Heart right ventricle (tissue), 16 donors: ENCODE measurements at regions not wholly inside any gene's neighbourhood (a gene's known extent, or its start where the extent isn't known, plus 50 kb on each side); places are given as distances from the start of the nearest gene placed in this dataset.

Source experiments
- ATAC-seq, 8 donors: fragments of 200-7000 bp; cut with Tn5 transposase; one replicate each; pipeline ENCODE4 v1.9.1; 2020; ENCODE audit warnings: mild to moderate bottlenecking in 8 of 8, moderate library complexity in 8 of 8, moderate number of reproducible peaks in 1 of 8
- DNase-seq, 2 donors: peaks; one replicate each; pipeline ENCODE4 v3.0.0-alpha.2; 2020
- H3K27ac ChIP-seq, 10 donors: fragments of 200-600 bp; sonication (generic) in 2 of 10; one replicate each; pipeline versions ENCODE4 v1.5.0 to v1.8.0; 2020 to 2022; ENCODE audit warnings: mild to moderate bottlenecking in 3 of 10
- H3K27me3 ChIP-seq, 7 donors: fragments of 200-600 bp; one replicate each; pipeline ENCODE4 v1.8.0; 2021 to 2022; ENCODE audit warnings: mild to moderate bottlenecking in 2 of 7
- H3K36me3 ChIP-seq, 9 donors: fragments of 200-600 bp; sonication (generic) in 1 of 9; one replicate each; pipeline versions ENCODE4 v1.5.0 to v1.8.0; 2020 to 2022; ENCODE audit warnings: mild to moderate bottlenecking in 2 of 9
- H3K4me1 ChIP-seq, 9 donors: fragments of 200-600 bp; sonication (generic) in 1 of 9; one replicate each; pipeline versions ENCODE4 v1.5.0 to v1.8.0; 2020 to 2022; ENCODE audit warnings: mild to moderate bottlenecking in 4 of 9
- H3K4me3 ChIP-seq, 10 donors: fragments of 200-600 bp; sonication (generic) in 2 of 10; one replicate each; pipeline versions ENCODE4 v1.5.0 to v1.8.0; 2020 to 2022; ENCODE audit warnings: mild to moderate bottlenecking in 7 of 10, moderate library complexity in 2 of 10
- H3K9me3 ChIP-seq, 11 donors: fragments of 200-600 bp in 10 of 11; sonication (generic) in 2 of 11; one replicate each; pipeline versions ENCODE4 v1.5.0 to v1.8.0; 2013 to 2022; ENCODE audit warnings: mild to moderate bottlenecking in 2 of 11, control low read depth in 1 of 11, moderate library complexity in 1 of 11
- CTCF ChIP-seq, 9 donors: fragments of 200-600 bp; sonication (generic) in 2 of 9; IDR thresholded peaks; one replicate each; pipeline versions ENCODE4 v1.5.0 to v1.8.0; 2021 to 2022; ENCODE audit warnings: antibody characterized with exemption in 9 of 9, mild to moderate bottlenecking in 5 of 9, moderate library complexity in 1 of 9
- WGBS, 2 donors: extraction: QIAGEN DNeasy Blood & Tissue Kit; methylation state at CpG; one replicate each; pipeline ENCODE4 v1.1.7; 2013; ENCODE audit warnings: inconsistent platforms in 1 of 2; 5-methylcytosine and 5-hydroxymethylcytosine counted together
- intact Hi-C, 10 donors: fragments of 100-400 bp; cut with DNase I; formaldehyde crosslinking; loops; one replicate each; pipeline versions ENCODE4 v1.11.1 to v1.14.2; 2022
- donor health status: Arrhythmogenic right ventricular cardiomyopathy.
- donor health status: ischemic (EF 13 %, LVEDD 7.1; RV severe dilation, severe dysfunction).
- donor health status: healthy with polysubstance abuse.
- donor health status: DM: no; HTN: yes; CAD: no.
- donor health status: DM: no; HTN: no; CAD: no.
- donor health status: ischemic (EF 25% LVEDD 6.9; RV normal size, moderate dysfunction).
- donor health status: ischemic (EF 25% LVEDD 5.7; RV mildly dilated, moderate dysfunction).
- donor health status: healthy.
- donor health status: DM: yes; HTN: yes; CAD: no.
- donor health status: Ischemic cardiomyopathy.
- donor health status: ischemic (EF 35%, LVEDD 5.7; RV mildly dilated, moderate dysfunction).
- donor health status: nonischemic (EF 11% LVEDD 7.7; RV severe dilation, severe dysfunction).
- donor health status: DM: yes; HTN: yes; CAD: no.
- donor health status: PGD.
- donor health status: ischemic (EF 29% LVEDD 5.4; RV normal size, mild dysfunction).
- donor health status: nonischemic (EF 23%, LVEDD 6.1; RV moderate dilation, normal function).

- no peaks in the 10 kb centered on the region for H3K4me1 ChIP-seq
- DNase-seq (no peak), ATAC-seq (no peak)
- no peak overlapping the region for H3K4me3 ChIP-seq
- no peaks in the 10 kb centered on the region for H3K27me3 ChIP-seq
- 76 to 78% methylated on average over 3 of the region's 3 CpGs for WGBS, 2 donors
- no peak overlapping the region for H3K27ac ChIP-seq
- no peaks in the 10 kb centered on the region for H3K9me3 ChIP-seq
- intact Hi-C loops, result no loop called here
- TF ChIP-seq CTCF (IDR thresholded peaks at IDR 0.05), result no peak
- no peaks in the 10 kb centered on the region for H3K36me3 ChIP-seq
Observed at GRCh38 chr12:63222582-63222981, 71.6 kb upstream of the AVPR1A start.

GRCh38 chr12:63220921-63221320, 69.9 kb upstream of the AVPR1A start:
- WGBS, 2 donors, result 0 to 70% methylated on average over 1 of the region's 1 CpG
- ATAC-seq (no peak), DNase-seq (no peak)
- Histone ChIP-seq H3K27me3 (no peaks in the 10 kb centered on the region), H3K36me3 (no peaks in the 10 kb centered on the region), H3K4me1 (no peaks in the 10 kb centered on the region), H3K4me3 (no peak overlapping the region), H3K27ac (no peak overlapping the region), H3K9me3 (no peaks in the 10 kb centered on the region)
- intact Hi-C loops, result no loop called here
- TF ChIP-seq CTCF (IDR thresholded peaks at IDR 0.05), result no peak

- no peak overlapping the region for H3K27ac ChIP-seq
- no peak overlapping the region for H3K4me3 ChIP-seq
- WGBS, 2 donors, result 85 to 93% methylated on average over 3 of the region's 3 CpGs
- H3K4me1 ChIP-seq, result peaks cover 0 to under 1% (median 0%) of the 10 kb centered on the region in 9 donors
- no peak for DNase-seq
- no peaks in the 10 kb centered on the region for H3K27me3 ChIP-seq
- no peaks in the 10 kb centered on the region for H3K36me3 ChIP-seq
- intact Hi-C loops, result no loop called here
- H3K9me3 ChIP-seq, result no peaks in the 10 kb centered on the region
- no peak for TF ChIP-seq CTCF (IDR thresholded peaks at IDR 0.05)
- no peak for ATAC-seq
Observed at GRCh38 chr12:63212316-63212715, 61.3 kb upstream of the AVPR1A start.

- Histone ChIP-seq H3K4me3 (no peak overlapping the region), H3K27ac (no peak overlapping the region), H3K27me3 (no peaks in the 10 kb centered on the region), H3K4me1 (peaks cover 0 to 10% (median 0%) of the 10 kb centered on the region in 9 donors), H3K9me3 (no peaks in the 10 kb centered on the region), H3K36me3 (no peaks in the 10 kb centered on the region)
- intact Hi-C loops, result no loop called here
- no peak for TF ChIP-seq CTCF (IDR thresholded peaks at IDR 0.05)
- no peak for ATAC-seq
- DNase-seq, result no peak
Observed at GRCh38 chr12:63208956-63209355, 58.0 kb upstream of the AVPR1A start.

GRCh38 chr12:63206909-63207308, 55.9 kb upstream of the AVPR1A start:
- peak in 1 of 8 donors; percentile 51 for ATAC-seq
- DNase-seq, result no peak
- no peak overlapping the region for H3K4me3 ChIP-seq
- intact Hi-C loops, result no loop called here
- H3K27ac ChIP-seq, result no peak overlapping the region
- H3K36me3 ChIP-seq, result no peaks in the 10 kb centered on the region
- 29 to 35% methylated on average over 3 of the region's 3 CpGs for WGBS, 2 donors
- H3K27me3 ChIP-seq, result no peaks in the 10 kb centered on the region
- peaks cover 0 to 10% (median 0%) of the 10 kb centered on the region in 9 donors for H3K4me1 ChIP-seq
- no peak for TF ChIP-seq CTCF (IDR thresholded peaks at IDR 0.05)
- no peaks in the 10 kb centered on the region for H3K9me3 ChIP-seq
